Liver (tissue), 8 donors: ENCODE measurements at regions not wholly inside any gene's neighbourhood (a gene's known extent, or its start where the extent isn't known, plus 50 kb on each side); places are given as distances from the start of the nearest gene placed in this dataset.

Source experiments
- DNase-seq: peaks from one replicate; pipeline ENCODE4 v3.0.0-alpha.2; 2017; ENCODE audit warnings: low spot score
- H3K27ac ChIP-seq, 2 donors: one replicate each; pipeline ENCODE4 v1.7.0; 2013; ENCODE audit warnings: inconsistent platforms in 2 of 2, low read length in 2 of 2, control low read depth in 1 of 2, low read depth in 1 of 2, mild to moderate bottlenecking in 1 of 2
- H3K27me3 ChIP-seq, 4 donors: one replicate each; pipeline versions ENCODE4 v1.6.1 to v1.7.0; 2013; ENCODE audit warnings: low read length in 3 of 4, inconsistent platforms in 1 of 4, mild to moderate bottlenecking in 1 of 4, moderate library complexity in 1 of 4; ENCODE audit not compliant: control insufficient read depth in 4 of 4, insufficient read depth in 4 of 4
- H3K36me3 ChIP-seq, 4 donors: one replicate each; pipeline versions ENCODE4 v1.6.1 to v1.7.0; 2013; ENCODE audit warnings: low read length in 3 of 4, mild to moderate bottlenecking in 3 of 4, low read depth in 1 of 4, moderate library complexity in 1 of 4; ENCODE audit not compliant: control insufficient read depth in 4 of 4, insufficient read depth in 3 of 4
- H3K4me1 ChIP-seq, 4 donors: one replicate each; pipeline versions ENCODE4 v1.6.1 to v1.7.0; 2013; ENCODE audit warnings: low read length in 3 of 4, mild to moderate bottlenecking in 3 of 4, moderate library complexity in 1 of 4; ENCODE audit not compliant: control insufficient read depth in 4 of 4, insufficient read depth in 4 of 4
- H3K4me3 ChIP-seq, 3 donors: one replicate each; pipeline versions ENCODE4 v1.6.1 to v1.7.0; 2013; ENCODE audit warnings: low read length in 3 of 3, control low read depth in 1 of 3, low read depth in 1 of 3, mild to moderate bottlenecking in 1 of 3
- H3K9ac ChIP-seq, 2 donors: one replicate each; pipeline ENCODE4 v1.7.0; 2013; ENCODE audit warnings: low read length in 2 of 2, mild to moderate bottlenecking in 2 of 2, moderate library complexity in 2 of 2, control low read depth in 1 of 2, low read depth in 1 of 2
- H3K9me3 ChIP-seq, 4 donors: one replicate each; pipeline versions ENCODE4 v1.6.1 to v1.7.0; 2013; ENCODE audit warnings: low read length in 3 of 4; ENCODE audit not compliant: control insufficient read depth in 4 of 4
- CTCF ChIP-seq: fragments of 150-350 bp; IDR thresholded peaks from 2 replicates; pipeline ENCODE4 v1.5.1; 2017; ENCODE audit warnings: improper control_type of control experiment, low read depth, low read length; ENCODE audit not compliant: missing input control
- EGR1 ChIP-seq, 2 donors: IDR thresholded peaks; 2 replicates each; pipeline ENCODE4 v1.6.1; 2016 to 2018; ENCODE audit warnings: antibody characterized with exemption in 2 of 2, low read depth in 2 of 2
- FOXA1 ChIP-seq: IDR thresholded peaks from 2 replicates; pipeline ENCODE4 v1.6.1; 2016; ENCODE audit warnings: antibody characterized with exemption
- FOXA2 ChIP-seq: IDR thresholded peaks from 2 replicates; pipeline ENCODE4 v1.6.1; 2016; ENCODE audit warnings: antibody characterized with exemption
- GABPA ChIP-seq, 2 donors: IDR thresholded peaks in 1 of 2; conservative IDR thresholded peaks in 1 of 2; 2 replicates each; pipeline ENCODE4 v1.6.1; 2016; ENCODE audit warnings: antibody characterized with exemption in 2 of 2, mild to moderate bottlenecking in 1 of 2, moderate library complexity in 1 of 2
- HNF4A ChIP-seq, 2 donors: conservative IDR thresholded peaks; 2 replicates each; pipeline ENCODE4 v1.6.1; 2016; ENCODE audit warnings: antibody characterized with exemption in 2 of 2, mild to moderate bottlenecking in 2 of 2
- HNF4G ChIP-seq: IDR thresholded peaks from 2 replicates; pipeline ENCODE4 v1.6.1; 2016; ENCODE audit warnings: antibody characterized with exemption
- JUND ChIP-seq, 2 donors: IDR thresholded peaks; 2 replicates each; pipeline ENCODE4 v1.6.1; 2016; ENCODE audit warnings: antibody characterized with exemption in 2 of 2
- MAX ChIP-seq: IDR thresholded peaks from 2 replicates; pipeline ENCODE4 v1.6.1; 2016; ENCODE audit warnings: antibody characterized with exemption
- NR2F2 ChIP-seq: IDR thresholded peaks from 2 replicates; pipeline ENCODE4 v1.6.1; 2016; ENCODE audit warnings: antibody characterized with exemption
- RAD21 ChIP-seq, 2 donors: IDR thresholded peaks; 2 replicates each; pipeline ENCODE4 v1.6.1; 2016; ENCODE audit warnings: antibody characterized with exemption in 2 of 2, mild to moderate bottlenecking in 2 of 2
- REST ChIP-seq: IDR thresholded peaks from 2 replicates; pipeline ENCODE4 v1.6.1; 2016; ENCODE audit warnings: antibody characterized with exemption, mild to moderate bottlenecking
- RXRA ChIP-seq, 2 donors: IDR thresholded peaks; 2 replicates each; pipeline ENCODE4 v1.6.1; 2017 to 2018; ENCODE audit warnings: antibody characterized with exemption in 2 of 2, mild to moderate bottlenecking in 1 of 2
- SP1 ChIP-seq: IDR thresholded peaks from 2 replicates; pipeline ENCODE4 v1.6.1; 2018; ENCODE audit warnings: antibody characterized with exemption, mild to moderate bottlenecking
- TAF1 ChIP-seq: conservative IDR thresholded peaks from 2 replicates; pipeline ENCODE4 v1.6.1; 2016; ENCODE audit warnings: antibody characterized with exemption, mild to moderate bottlenecking
- YY1 ChIP-seq: IDR thresholded peaks from 2 replicates; pipeline ENCODE4 v1.6.1; 2016; ENCODE audit warnings: antibody characterized with exemption, mild to moderate bottlenecking
- ZBTB33 ChIP-seq: IDR thresholded peaks from 2 replicates; pipeline ENCODE4 v1.6.1; 2016; ENCODE audit warnings: antibody characterized with exemption
- WGBS: extraction: QIAGEN DNeasy Blood & Tissue Kit; methylation state at CpG from one replicate; pipeline ENCODE4 v1.1.7; 2013; 5-methylcytosine and 5-hydroxymethylcytosine counted together
- TF ChIP-seq, protein P1 (sequence below): IDR thresholded peaks from 2 replicates; pipeline ENCODE4 v1.6.1; 2016; ENCODE audit warnings: antibody characterized with exemption
- donor health status: healthy.
- donor health status: healthy.
- donor health status: healthy.
- donor health status: healthy.
- donor health status: healthy.

DNA sequence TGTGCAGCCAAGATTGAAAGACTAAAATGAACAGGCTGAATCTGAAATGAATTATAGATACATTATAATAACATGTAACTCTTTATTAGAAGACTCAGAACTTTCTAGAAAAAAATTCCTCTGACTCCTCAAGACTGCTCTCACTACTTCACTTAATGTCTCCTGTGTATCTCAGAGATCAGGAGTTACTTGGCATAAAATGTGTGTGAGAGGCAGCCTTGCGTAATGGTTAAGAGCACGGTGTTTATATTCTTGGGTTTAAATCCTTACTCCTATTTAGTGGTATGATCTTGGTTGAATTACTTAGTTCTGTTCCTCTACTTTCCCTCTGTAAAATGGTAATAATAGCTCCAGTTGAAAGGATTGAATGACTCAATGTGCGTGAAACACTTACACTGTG is 634.9 kb downstream of the LTN1 start:
- H3K36me3 ChIP-seq: no peaks in the 10 kb centered on the region
- H3K4me3 ChIP-seq: no peak overlapping the region
- no peak for DNase-seq
- no peak overlapping the region for H3K9ac ChIP-seq
- no peak for TF ChIP-seq EGR1 (IDR thresholded peaks at IDR 0.05; ENCODE audit: low read depth in 2 of 2)
- TF ChIP-seq TAF1: no peak
- TF ChIP-seq GABPA (IDR thresholded peaks at IDR 0.05 in 1 of 2, conservative IDR thresholded peaks at IDR 0.05 in 1 of 2): no peak
- no peak for TF ChIP-seq CTCF
- no peak for TF ChIP-seq SP1
- no peak for TF ChIP-seq YY1
- TF ChIP-seq NR2F2: no peak
- no peak for TF ChIP-seq ZBTB33
- no peak for TF ChIP-seq HNF4A (conservative IDR thresholded peaks at IDR 0.05)
- TF ChIP-seq HNF4G: no peak
- TF ChIP-seq MAX: no peak
- no peak for TF ChIP-seq JUND (IDR thresholded peaks at IDR 0.05)
- TF ChIP-seq, protein P1, sequence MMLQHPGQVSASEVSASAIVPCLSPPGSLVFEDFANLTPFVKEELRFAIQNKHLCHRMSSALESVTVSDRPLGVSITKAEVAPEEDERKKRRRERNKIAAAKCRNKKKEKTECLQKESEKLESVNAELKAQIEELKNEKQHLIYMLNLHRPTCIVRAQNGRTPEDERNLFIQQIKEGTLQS: no peak
- TF ChIP-seq RXRA (IDR thresholded peaks at IDR 0.05): no peak
- TF ChIP-seq FOXA2: no peak
- TF ChIP-seq FOXA1: no peak
- no peak for TF ChIP-seq RAD21 (IDR thresholded peaks at IDR 0.05)
- 93% methylated on average over 3 of the region's 3 CpGs for WGBS
- H3K27me3 ChIP-seq: no peaks in the 10 kb centered on the region
- H3K4me1 ChIP-seq: no peaks in the 10 kb centered on the region
- no peak overlapping the region for H3K27ac ChIP-seq
- no peaks in the 10 kb centered on the region for H3K9me3 ChIP-seq

DNA sequence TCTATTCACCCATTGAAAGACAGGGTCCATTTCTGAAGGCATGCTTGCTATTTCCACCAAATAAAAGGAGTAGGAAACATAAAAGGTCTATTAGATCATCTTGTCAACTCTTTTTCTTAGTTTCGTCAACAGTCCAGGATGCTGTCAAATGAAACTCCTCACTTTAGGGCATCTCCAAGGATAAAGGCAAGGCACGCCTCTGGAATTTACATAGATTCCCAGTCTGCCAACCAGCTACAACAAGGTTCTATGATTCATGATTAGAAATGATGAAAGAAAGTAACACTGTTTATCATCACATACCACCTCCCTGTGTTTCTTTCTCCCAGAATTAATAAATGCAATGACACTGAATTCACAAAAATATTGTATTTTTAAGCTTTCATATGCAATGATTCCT is 636.3 kb downstream of the LTN1 start:
- Histone ChIP-seq H3K9ac (no peak overlapping the region), H3K4me3 (no peak overlapping the region), H3K27ac (no peak overlapping the region), H3K9me3 (no peaks in the 10 kb centered on the region), H3K36me3 (no peaks in the 10 kb centered on the region), H3K4me1 (no peaks in the 10 kb centered on the region), H3K27me3 (no peaks in the 10 kb centered on the region)
- WGBS: 95% methylated on average over 2 of the region's 2 CpGs
- no peak for TF ChIP-seq FOXA2
- TF ChIP-seq, protein P1: no peak
- TF ChIP-seq FOXA1: no peak
- no peak for TF ChIP-seq TAF1
- no peak for TF ChIP-seq RXRA (IDR thresholded peaks at IDR 0.05)
- TF ChIP-seq ZBTB33: no peak
- TF ChIP-seq HNF4A (conservative IDR thresholded peaks at IDR 0.05): no peak
- no peak for TF ChIP-seq YY1
- no peak for TF ChIP-seq MAX
- TF ChIP-seq SP1: no peak
- no peak for TF ChIP-seq REST
- no peak for TF ChIP-seq HNF4G
- no peak for TF ChIP-seq CTCF
- TF ChIP-seq JUND (IDR thresholded peaks at IDR 0.05): no peak
- TF ChIP-seq NR2F2: no peak
- no peak for TF ChIP-seq GABPA (IDR thresholded peaks at IDR 0.05 in 1 of 2, conservative IDR thresholded peaks at IDR 0.05 in 1 of 2)
- no peak for TF ChIP-seq EGR1 (IDR thresholded peaks at IDR 0.05; ENCODE audit: low read depth in 2 of 2)
- TF ChIP-seq RAD21 (IDR thresholded peaks at IDR 0.05): no peak
- no peak for DNase-seq
